ENCODE measurements at regions not wholly inside any gene's neighbourhood (a gene's known extent, or its start where the extent isn't known, plus 50 kb on each side); places are given as distances from the start of the nearest gene placed in this dataset.

DNA sequence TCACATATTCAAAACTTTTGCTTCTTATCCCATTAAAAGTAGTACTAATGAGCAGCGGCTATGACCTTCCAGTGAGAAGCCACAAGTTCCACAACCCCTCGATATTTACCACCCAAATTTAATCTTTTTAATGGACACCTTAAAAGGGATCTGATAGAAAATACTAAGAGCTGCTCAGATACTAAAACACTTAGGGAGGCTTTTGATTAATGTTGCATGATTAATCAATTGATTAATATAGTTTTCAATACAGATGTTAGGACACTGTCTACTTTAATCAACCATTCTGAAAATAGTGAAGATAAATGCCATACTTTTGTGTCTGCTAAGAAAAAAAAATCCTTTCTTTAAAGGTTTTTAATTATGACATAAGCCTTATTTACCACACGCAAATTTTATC is 1312.8 kb upstream of the ACVR2A start:
- Histone ChIP-seq H3K36me3 (ENCODE audit: insufficient read depth) (no peaks in the 10 kb centered on the region), H3K9me2 (ENCODE audit: insufficient read depth) (no peaks in the 10 kb centered on the region)
- peaks cover 31% of the 10 kb centered on the region for H3K36me3 Mint-ChIP-seq (ENCODE audit: low read depth)

More for the DNA sequence above, 1312.8 kb upstream of the ACVR2A start:
- H3K4me2 ChIP-seq, result no peak overlapping the region
- Mint-ChIP-seq H3K27me3 (ENCODE audit: insufficient read depth, low read depth, poor library complexity) (peaks cover 4% of the 10 kb centered on the region), H3K27ac (no peak overlapping the region; the same call in 1 of the 2 replicates), H3K4me3 (no peak overlapping the region), H3K4me1 (peaks cover 14% of the 10 kb centered on the region; the same call in 1 of the 3 replicates), H3K9me3 (peaks cover 14% of the 10 kb centered on the region)
- H3K27ac ChIP-seq (ENCODE audit: low read depth), result no peak overlapping the region
- no peaks in the 10 kb centered on the region; the same call in 1 of the 2 replicates for H3K4me1 ChIP-seq (ENCODE audit: insufficient read depth)
- H3K79me2 ChIP-seq (replicated peaks; ENCODE audit: insufficient read depth), result no peaks in the 10 kb centered on the region
- H2AFZ ChIP-seq, result no peak overlapping the region
- ATAC-seq, result no peak
- no peaks in the 10 kb centered on the region for H4K20me1 ChIP-seq (replicated peaks; ENCODE audit: insufficient read depth)
- H3K27me3 ChIP-seq (ENCODE audit: insufficient read depth), result no peaks in the 10 kb centered on the region
- H3K4me3 ChIP-seq, result no peak overlapping the region
- TF ChIP-seq JUNB (IDR thresholded peaks at IDR 0.05; ENCODE audit: unreplicated experiment) (no peak), CREB1 (CRISPR knock-in tag; IDR thresholded peaks at IDR 0.05; ENCODE audit: low read depth) (no peak), STAT1 (IDR thresholded peaks at IDR 0.05; ENCODE audit: unreplicated experiment) (no peak), ZNF331 (CRISPR knock-in tag; IDR thresholded peaks at IDR 0.05; ENCODE audit: low read depth) (no peak), EZH2 (IDR thresholded peaks at IDR 0.05; ENCODE audit: low read depth, unreplicated experiment) (no peak), ZNF114 (CRISPR knock-in tag; IDR thresholded peaks at IDR 0.05) (no peak), POLR2AphosphoS5 (IDR thresholded peaks at IDR 0.05; ENCODE audit: low read depth) (no peak), EZH2phosphoT487 (IDR thresholded peaks at IDR 0.05; ENCODE audit: unreplicated experiment) (no peak), NANOG (IDR thresholded peaks at IDR 0.05; ENCODE audit: borderline replicate concordance) (no peak)
- TF ChIP-seq, protein P1, sequence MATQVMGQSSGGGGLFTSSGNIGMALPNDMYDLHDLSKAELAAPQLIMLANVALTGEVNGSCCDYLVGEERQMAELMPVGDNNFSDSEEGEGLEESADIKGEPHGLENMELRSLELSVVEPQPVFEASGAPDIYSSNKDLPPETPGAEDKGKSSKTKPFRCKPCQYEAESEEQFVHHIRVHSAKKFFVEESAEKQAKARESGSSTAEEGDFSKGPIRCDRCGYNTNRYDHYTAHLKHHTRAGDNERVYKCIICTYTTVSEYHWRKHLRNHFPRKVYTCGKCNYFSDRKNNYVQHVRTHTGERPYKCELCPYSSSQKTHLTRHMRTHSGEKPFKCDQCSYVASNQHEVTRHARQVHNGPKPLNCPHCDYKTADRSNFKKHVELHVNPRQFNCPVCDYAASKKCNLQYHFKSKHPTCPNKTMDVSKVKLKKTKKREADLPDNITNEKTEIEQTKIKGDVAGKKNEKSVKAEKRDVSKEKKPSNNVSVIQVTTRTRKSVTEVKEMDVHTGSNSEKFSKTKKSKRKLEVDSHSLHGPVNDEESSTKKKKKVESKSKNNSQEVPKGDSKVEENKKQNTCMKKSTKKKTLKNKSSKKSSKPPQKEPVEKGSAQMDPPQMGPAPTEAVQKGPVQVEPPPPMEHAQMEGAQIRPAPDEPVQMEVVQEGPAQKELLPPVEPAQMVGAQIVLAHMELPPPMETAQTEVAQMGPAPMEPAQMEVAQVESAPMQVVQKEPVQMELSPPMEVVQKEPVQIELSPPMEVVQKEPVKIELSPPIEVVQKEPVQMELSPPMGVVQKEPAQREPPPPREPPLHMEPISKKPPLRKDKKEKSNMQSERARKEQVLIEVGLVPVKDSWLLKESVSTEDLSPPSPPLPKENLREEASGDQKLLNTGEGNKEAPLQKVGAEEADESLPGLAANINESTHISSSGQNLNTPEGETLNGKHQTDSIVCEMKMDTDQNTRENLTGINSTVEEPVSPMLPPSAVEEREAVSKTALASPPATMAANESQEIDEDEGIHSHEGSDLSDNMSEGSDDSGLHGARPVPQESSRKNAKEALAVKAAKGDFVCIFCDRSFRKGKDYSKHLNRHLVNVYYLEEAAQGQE (IDR thresholded peaks at IDR 0.05; ENCODE audit: unreplicated experiment), result no peak
- TF ChIP-seq, protein P2, sequence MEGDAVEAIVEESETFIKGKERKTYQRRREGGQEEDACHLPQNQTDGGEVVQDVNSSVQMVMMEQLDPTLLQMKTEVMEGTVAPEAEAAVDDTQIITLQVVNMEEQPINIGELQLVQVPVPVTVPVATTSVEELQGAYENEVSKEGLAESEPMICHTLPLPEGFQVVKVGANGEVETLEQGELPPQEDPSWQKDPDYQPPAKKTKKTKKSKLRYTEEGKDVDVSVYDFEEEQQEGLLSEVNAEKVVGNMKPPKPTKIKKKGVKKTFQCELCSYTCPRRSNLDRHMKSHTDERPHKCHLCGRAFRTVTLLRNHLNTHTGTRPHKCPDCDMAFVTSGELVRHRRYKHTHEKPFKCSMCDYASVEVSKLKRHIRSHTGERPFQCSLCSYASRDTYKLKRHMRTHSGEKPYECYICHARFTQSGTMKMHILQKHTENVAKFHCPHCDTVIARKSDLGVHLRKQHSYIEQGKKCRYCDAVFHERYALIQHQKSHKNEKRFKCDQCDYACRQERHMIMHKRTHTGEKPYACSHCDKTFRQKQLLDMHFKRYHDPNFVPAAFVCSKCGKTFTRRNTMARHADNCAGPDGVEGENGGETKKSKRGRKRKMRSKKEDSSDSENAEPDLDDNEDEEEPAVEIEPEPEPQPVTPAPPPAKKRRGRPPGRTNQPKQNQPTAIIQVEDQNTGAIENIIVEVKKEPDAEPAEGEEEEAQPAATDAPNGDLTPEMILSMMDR (conservative IDR thresholded peaks at IDR 0.05; ENCODE audit: low read depth in 2 of 2), result no peak
- TF ChIP-seq, protein P3, sequence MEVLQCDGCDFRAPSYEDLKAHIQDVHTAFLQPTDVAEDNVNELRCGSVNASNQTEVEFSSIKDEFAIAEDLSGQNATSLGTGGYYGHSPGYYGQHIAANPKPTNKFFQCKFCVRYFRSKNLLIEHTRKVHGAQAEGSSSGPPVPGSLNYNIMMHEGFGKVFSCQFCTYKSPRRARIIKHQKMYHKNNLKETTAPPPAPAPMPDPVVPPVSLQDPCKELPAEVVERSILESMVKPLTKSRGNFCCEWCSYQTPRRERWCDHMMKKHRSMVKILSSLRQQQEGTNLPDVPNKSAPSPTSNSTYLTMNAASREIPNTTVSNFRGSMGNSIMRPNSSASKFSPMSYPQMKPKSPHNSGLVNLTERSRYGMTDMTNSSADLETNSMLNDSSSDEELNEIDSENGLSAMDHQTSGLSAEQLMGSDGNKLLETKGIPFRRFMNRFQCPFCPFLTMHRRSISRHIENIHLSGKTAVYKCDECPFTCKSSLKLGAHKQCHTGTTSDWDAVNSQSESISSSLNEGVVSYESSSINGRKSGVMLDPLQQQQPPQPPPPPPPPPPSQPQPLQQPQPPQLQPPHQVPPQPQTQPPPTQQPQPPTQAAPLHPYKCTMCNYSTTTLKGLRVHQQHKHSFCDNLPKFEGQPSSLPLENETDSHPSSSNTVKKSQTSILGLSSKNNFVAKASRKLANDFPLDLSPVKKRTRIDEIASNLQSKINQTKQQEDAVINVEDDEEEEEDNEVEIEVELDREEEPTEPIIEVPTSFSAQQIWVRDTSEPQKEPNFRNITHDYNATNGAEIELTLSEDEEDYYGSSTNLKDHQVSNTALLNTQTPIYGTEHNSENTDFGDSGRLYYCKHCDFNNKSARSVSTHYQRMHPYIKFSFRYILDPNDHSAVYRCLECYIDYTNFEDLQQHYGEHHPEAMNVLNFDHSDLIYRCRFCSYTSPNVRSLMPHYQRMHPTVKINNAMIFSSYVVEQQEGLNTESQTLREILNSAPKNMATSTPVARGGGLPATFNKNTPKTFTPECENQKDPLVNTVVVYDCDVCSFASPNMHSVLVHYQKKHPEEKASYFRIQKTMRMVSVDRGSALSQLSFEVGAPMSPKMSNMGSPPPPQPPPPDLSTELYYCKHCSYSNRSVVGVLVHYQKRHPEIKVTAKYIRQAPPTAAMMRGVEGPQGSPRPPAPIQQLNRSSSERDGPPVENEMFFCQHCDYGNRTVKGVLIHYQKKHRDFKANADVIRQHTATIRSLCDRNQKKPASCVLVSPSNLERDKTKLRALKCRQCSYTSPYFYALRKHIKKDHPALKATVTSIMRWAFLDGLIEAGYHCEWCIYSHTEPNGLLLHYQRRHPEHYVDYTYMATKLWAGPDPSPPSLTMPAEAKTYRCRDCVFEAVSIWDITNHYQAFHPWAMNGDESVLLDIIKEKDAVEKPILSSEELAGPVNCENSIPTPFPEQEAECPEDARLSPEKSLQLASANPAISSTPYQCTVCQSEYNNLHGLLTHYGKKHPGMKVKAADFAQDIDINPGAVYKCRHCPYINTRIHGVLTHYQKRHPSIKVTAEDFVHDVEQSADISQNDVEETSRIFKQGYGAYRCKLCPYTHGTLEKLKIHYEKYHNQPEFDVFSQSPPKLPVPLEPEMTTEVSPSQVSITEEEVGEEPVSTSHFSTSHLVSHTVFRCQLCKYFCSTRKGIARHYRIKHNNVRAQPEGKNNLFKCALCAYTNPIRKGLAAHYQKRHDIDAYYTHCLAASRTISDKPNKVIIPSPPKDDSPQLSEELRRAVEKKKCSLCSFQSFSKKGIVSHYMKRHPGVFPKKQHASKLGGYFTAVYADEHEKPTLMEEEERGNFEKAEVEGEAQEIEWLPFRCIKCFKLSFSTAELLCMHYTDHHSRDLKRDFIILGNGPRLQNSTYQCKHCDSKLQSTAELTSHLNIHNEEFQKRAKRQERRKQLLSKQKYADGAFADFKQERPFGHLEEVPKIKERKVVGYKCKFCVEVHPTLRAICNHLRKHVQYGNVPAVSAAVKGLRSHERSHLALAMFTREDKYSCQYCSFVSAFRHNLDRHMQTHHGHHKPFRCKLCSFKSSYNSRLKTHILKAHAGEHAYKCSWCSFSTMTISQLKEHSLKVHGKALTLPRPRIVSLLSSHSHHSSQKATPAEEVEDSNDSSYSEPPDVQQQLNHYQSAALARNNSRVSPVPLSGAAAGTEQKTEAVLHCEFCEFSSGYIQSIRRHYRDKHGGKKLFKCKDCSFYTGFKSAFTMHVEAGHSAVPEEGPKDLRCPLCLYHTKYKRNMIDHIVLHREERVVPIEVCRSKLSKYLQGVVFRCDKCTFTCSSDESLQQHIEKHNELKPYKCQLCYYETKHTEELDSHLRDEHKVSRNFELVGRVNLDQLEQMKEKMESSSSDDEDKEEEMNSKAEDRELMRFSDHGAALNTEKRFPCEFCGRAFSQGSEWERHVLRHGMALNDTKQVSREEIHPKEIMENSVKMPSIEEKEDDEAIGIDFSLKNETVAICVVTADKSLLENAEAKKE (CRISPR knock-in tag; IDR thresholded peaks at IDR 0.05), result no peak
- TF ChIP-seq, protein P4, sequence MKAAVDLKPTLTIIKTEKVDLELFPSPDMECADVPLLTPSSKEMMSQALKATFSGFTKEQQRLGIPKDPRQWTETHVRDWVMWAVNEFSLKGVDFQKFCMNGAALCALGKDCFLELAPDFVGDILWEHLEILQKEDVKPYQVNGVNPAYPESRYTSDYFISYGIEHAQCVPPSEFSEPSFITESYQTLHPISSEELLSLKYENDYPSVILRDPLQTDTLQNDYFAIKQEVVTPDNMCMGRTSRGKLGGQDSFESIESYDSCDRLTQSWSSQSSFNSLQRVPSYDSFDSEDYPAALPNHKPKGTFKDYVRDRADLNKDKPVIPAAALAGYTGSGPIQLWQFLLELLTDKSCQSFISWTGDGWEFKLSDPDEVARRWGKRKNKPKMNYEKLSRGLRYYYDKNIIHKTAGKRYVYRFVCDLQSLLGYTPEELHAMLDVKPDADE (IDR thresholded peaks at IDR 0.05), result no peak
- H3F3A ChIP-seq (replicated peaks; ENCODE audit: low read depth), result no peaks in the 10 kb centered on the region
- no peak for DNase-seq (ENCODE audit: low spot score)

All from GM23338 (cell line).